ENCODE measurements at regions not wholly inside any gene's neighbourhood (a gene's known extent, or its start where the extent isn't known, plus 50 kb on each side); places are given as distances from the start of the nearest gene placed in this dataset.

- no peak overlapping the region for H3K27ac ChIP-seq (ENCODE audit: poor library complexity, severe bottlenecking)
- peaks cover 10% of the 10 kb centered on the region for H3K4me1 ChIP-seq (ENCODE audit: insufficient read depth, poor library complexity, severe bottlenecking)
- no peak overlapping the region for H3K4me3 ChIP-seq (ENCODE audit: severe bottlenecking)
- TF ChIP-seq CTCF (IDR thresholded peaks at IDR 0.05; ENCODE audit: poor library complexity, severe bottlenecking): no peak
- no peaks in the 10 kb centered on the region for H3K27me3 ChIP-seq (ENCODE audit: insufficient read depth, poor library complexity, severe bottlenecking)
- no peaks in the 10 kb centered on the region for H3K9me3 ChIP-seq (ENCODE audit: severe bottlenecking)
- no peaks in the 10 kb centered on the region for H3K36me3 ChIP-seq (ENCODE audit: low read depth)
- ATAC-seq (ENCODE audit: low read depth): peak; percentile 48; the same call in 1 of the 3 replicates
- DNase-seq (ENCODE audit: low spot score): no peak
Observed at GRCh38 chr6:150723857-150724256, 124.2 kb downstream of the PLEKHG1 start.

GRCh38 chr6:150725795-150726194 lies 126.1 kb downstream of the PLEKHG1 start:
- ATAC-seq (ENCODE audit: low read depth) (no peak), DNase-seq (ENCODE audit: low spot score) (no peak)
- Histone ChIP-seq H3K4me3 (ENCODE audit: severe bottlenecking) (no peak overlapping the region), H3K27ac (ENCODE audit: poor library complexity, severe bottlenecking) (no peak overlapping the region), H3K9me3 (ENCODE audit: severe bottlenecking) (no peaks in the 10 kb centered on the region), H3K36me3 (ENCODE audit: low read depth) (no peaks in the 10 kb centered on the region), H3K27me3 (ENCODE audit: insufficient read depth, poor library complexity, severe bottlenecking) (no peaks in the 10 kb centered on the region), H3K4me1 (ENCODE audit: insufficient read depth, poor library complexity, severe bottlenecking) (peaks cover 5% of the 10 kb centered on the region)
- TF ChIP-seq CTCF (IDR thresholded peaks at IDR 0.05; ENCODE audit: poor library complexity, severe bottlenecking): no peak

DNA sequence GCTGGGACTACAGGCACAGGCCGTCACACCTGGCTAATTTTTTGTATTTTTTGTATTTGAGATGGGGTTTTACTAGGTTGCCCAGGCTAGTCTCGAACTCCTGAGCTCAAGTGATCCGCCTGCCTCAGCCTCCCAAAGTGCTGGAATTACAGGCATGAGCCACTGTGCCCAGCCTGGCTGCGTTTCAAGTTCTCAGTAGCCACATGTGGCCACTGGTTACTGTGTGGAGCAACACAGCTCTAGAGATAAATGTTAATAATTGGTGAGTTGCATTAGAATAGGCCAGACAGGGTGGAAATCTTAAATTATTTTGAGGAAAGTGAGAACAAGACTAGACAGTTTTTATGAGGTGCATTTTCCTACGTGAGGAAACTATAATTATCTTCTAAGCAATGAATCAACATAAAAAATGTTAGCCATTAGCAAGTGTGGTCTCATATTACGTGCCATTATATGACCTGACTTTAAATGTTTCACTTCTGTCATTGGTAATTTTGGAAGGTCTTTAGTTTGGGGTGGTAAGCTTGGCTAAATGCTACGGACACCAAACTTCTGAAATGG lies 129.6 kb downstream of the PLEKHG1 start:
- H3K9me3 ChIP-seq (ENCODE audit: severe bottlenecking): no peaks in the 10 kb centered on the region
- H3K4me3 ChIP-seq (ENCODE audit: severe bottlenecking): no peak overlapping the region
- no peak for ATAC-seq (ENCODE audit: low read depth)
- H3K36me3 ChIP-seq (ENCODE audit: low read depth): no peaks in the 10 kb centered on the region
- no peaks in the 10 kb centered on the region for H3K27me3 ChIP-seq (ENCODE audit: insufficient read depth, poor library complexity, severe bottlenecking)
- H3K27ac ChIP-seq (ENCODE audit: poor library complexity, severe bottlenecking): no peak overlapping the region
- TF ChIP-seq CTCF (IDR thresholded peaks at IDR 0.05; ENCODE audit: poor library complexity, severe bottlenecking): no peak
- DNase-seq (ENCODE audit: low spot score): no peak
- no peaks in the 10 kb centered on the region for H3K4me1 ChIP-seq (ENCODE audit: insufficient read depth, poor library complexity, severe bottlenecking)

DNA sequence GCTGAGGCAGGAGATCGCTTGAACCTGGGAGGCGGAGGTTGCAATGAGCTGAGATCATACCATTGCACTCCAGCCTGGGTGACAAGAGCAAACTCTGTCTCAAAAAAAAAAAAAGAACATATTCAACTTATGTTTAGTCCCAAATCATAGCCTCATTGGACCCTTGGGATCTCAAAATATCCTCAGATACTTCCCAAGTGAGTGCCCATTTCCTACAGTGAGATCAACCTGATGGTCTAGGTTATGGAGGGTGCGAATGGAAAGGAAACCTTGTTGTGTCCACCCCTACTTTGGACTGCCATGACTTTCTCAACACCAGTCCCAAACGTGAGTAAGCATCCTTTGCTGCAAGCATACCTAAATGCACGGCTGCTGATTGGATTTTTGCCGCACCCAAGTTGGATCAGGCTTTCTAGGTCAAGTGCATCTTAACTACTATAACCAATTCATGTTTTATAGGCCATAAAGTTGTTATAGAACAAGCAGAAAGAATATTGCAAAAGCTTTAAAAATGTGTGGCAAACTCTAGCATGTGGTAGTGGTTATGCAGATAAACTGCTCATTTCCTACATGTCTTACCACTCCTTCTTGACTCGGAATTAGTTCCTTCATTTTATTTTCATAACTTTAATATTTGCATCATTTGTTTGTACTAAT lies 131.2 kb downstream of the PLEKHG1 start:
- Histone ChIP-seq H3K9me3 (ENCODE audit: severe bottlenecking) (no peaks in the 10 kb centered on the region), H3K27ac (ENCODE audit: poor library complexity, severe bottlenecking) (no peak overlapping the region), H3K27me3 (ENCODE audit: insufficient read depth, poor library complexity, severe bottlenecking) (no peaks in the 10 kb centered on the region), H3K4me1 (ENCODE audit: insufficient read depth, poor library complexity, severe bottlenecking) (no peaks in the 10 kb centered on the region), H3K4me3 (ENCODE audit: severe bottlenecking) (no peak overlapping the region), H3K36me3 (ENCODE audit: low read depth) (no peaks in the 10 kb centered on the region)
- DNase-seq (ENCODE audit: low spot score) (no peak), ATAC-seq (ENCODE audit: low read depth) (no peak)
- no peak for TF ChIP-seq CTCF (IDR thresholded peaks at IDR 0.05; ENCODE audit: poor library complexity, severe bottlenecking)
